ENCODE measurements at regions not wholly inside any gene's neighbourhood (a gene's known extent, or its start where the extent isn't known, plus 50 kb on each side); places are given as distances from the start of the nearest gene placed in this dataset.
A peak's percentile ranks its signal among the peaks of the same experiment; 100 is the strongest.

DNA sequence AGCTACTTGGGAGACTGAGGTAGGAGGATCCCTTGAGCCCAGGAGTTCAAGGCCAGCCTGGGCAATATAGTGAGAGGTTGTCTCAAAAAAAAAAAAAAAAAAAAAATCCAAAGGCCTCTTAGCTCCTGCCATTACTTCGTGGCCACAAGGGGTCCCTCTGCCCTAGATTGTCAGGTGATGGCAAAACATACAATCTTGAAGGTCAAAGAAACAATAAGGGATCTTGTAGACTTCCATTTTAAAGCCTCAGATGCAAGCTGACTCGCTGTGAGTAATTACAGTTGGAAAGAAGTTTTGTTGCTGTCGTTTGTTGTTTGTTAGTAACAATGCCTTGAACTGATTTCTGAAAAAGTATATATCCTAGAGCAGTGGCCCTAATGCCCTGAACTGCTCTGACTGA, 55.9 kb upstream of the PLCL2 start:
- H3K4me1 ChIP-seq (ENCODE audit: control insufficient read depth, insufficient read depth, low read length): peaks cover 5% of the 10 kb centered on the region
- intact Hi-C loops (cut with DNase I): no loop called here
- H3K27me3 ChIP-seq (ENCODE audit: control insufficient read depth, insufficient read depth): no peaks in the 10 kb centered on the region
- no peak overlapping the region for H3K27ac ChIP-seq (ENCODE audit: low read length)
- ATAC-seq: no peak
- WGBS: 45% methylated on average over 3 of the region's 3 CpGs
- DNase-seq: peak in 1 of 3 donors; percentile 53
- H3K4me3 ChIP-seq (ENCODE audit: low read length): no peak overlapping the region
- no peaks in the 10 kb centered on the region for H3K9me3 ChIP-seq (ENCODE audit: control insufficient read depth, low read length)

DNA sequence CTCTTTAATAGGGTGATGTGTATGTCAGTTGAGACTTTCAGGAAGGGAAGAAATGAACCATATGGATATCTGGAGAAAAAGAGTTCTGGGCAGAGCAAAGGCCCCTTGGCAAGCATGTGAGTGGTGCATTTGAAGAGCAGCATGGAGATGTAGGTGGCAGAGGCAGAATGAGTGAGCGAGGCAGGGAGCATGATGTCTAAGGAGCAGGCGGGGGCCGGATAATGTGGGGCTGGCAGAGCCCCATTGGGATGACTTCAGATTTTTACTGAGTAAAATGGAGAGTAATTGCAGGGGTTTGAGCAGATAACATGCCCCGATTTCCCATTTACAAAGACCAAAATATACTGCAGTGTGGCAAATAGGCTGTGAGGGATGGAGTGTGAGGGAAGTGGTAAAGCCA, 52.9 kb upstream of the PLCL2 start:
- WGBS: 89% methylated on average over 4 of the region's 4 CpGs
- no peaks in the 10 kb centered on the region for H3K9me3 ChIP-seq (ENCODE audit: control insufficient read depth, low read length)
- no peak overlapping the region for H3K27ac ChIP-seq (ENCODE audit: low read length)
- H3K4me1 ChIP-seq (ENCODE audit: control insufficient read depth, insufficient read depth, low read length): no peaks in the 10 kb centered on the region
- intact Hi-C loops (cut with DNase I): no loop called here
- no peak for DNase-seq
- no peaks in the 10 kb centered on the region for H3K27me3 ChIP-seq (ENCODE audit: control insufficient read depth, insufficient read depth)
- ATAC-seq: no peak
- H3K4me3 ChIP-seq (ENCODE audit: low read length): no peak overlapping the region

DNA sequence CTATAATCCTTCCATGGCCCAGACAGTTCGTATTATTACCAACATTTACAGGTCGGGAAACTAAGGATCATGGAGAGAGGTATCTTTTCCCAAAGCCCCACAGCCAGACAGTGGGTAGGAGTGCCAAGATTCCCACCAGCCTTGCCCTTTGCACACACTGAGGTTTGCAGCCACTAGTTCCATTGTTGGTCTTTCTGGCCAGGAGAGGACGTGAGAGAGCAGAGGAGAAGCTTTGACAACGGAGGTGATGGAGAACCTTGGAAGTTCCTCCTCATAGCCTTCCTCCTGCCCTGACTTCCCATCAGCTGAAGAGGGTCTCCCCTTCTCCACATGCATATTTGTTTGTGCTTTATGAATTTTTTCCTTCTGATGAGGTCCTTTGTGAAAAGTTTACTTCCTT, 50.5 kb upstream of the PLCL2 start:
- Histone ChIP-seq H3K27me3 (ENCODE audit: control insufficient read depth, insufficient read depth) (no peaks in the 10 kb centered on the region), H3K4me1 (ENCODE audit: control insufficient read depth, insufficient read depth, low read length) (peaks cover 4% of the 10 kb centered on the region), H3K4me3 (ENCODE audit: low read length) (no peak overlapping the region), H3K27ac (ENCODE audit: low read length) (peak overlapping the region; percentile 85), H3K9me3 (ENCODE audit: control insufficient read depth, low read length) (no peaks in the 10 kb centered on the region)
- DNase-seq (no peak), ATAC-seq (no peak)
- WGBS: 89% methylated on average over 4 of the region's 4 CpGs
- intact Hi-C loops (cut with DNase I): no loop called here

DNA sequence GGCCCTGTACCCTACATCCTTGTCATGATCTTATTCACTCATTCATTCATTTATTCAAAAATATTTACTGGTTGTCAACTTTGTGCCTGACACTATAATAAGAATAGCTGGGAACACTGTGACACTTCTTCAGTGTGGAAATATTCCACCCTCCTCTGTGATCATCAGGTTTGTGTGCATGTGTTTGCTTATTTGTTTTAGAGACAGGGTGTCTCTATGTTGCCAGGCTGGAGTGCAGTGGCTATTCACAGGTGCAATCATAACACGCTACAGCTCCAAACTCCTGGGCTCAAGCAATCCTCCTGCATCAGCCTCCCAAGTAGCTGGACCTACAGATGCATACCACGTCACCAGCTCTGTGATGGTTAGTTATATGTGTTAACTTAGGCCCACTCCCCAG, 50.0 kb upstream of the PLCL2 start:
- intact Hi-C loops (cut with DNase I): no loop called here
- H3K27ac ChIP-seq (ENCODE audit: low read length): peak overlapping the region; percentile 85
- peaks cover 4% of the 10 kb centered on the region for H3K4me1 ChIP-seq (ENCODE audit: control insufficient read depth, insufficient read depth, low read length)
- H3K27me3 ChIP-seq (ENCODE audit: control insufficient read depth, insufficient read depth): no peaks in the 10 kb centered on the region
- ATAC-seq: peak; percentile 84 to 86
- DNase-seq: no peak
- WGBS: 82% methylated on average over 2 of the region's 2 CpGs
- H3K9me3 ChIP-seq (ENCODE audit: control insufficient read depth, low read length): no peaks in the 10 kb centered on the region
- H3K4me3 ChIP-seq (ENCODE audit: low read length): no peak overlapping the region
